ENCODE measurements at regions not wholly inside any gene's neighbourhood (a gene's known extent, or its start where the extent isn't known, plus 50 kb on each side); places are given as distances from the start of the nearest gene placed in this dataset.
A peak's percentile ranks its signal among the peaks of the same experiment; 100 is the strongest.

DNA sequence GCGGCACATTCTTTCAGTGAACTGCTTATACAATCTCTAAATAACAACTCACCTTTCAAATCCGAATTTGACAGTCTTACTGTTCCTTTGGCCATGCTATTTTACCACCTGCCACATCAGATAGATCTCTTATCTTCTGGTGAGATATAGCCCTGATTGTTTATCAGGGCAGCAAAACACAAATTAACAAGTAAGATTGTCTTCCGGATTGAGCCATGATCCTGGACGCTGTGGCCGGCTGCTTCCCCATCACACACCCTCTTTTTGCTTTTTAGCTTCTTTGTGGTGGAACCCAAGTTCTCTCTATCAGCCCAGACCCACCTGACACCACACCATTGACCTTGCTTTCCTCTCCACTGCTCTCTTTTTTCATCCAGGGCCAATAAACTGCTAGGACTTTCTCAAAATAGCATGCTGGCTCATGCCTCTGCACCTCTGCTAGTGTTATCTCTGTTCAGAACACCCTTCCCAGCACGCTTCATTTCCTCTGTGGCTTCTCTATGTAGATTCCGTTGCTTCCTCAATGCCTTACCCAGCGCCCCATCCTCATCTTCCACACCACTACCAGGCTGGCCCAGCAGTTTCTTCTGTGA is 111.8 kb upstream of the CNTNAP5 start:
- ATAC-seq = no peak

DNA sequence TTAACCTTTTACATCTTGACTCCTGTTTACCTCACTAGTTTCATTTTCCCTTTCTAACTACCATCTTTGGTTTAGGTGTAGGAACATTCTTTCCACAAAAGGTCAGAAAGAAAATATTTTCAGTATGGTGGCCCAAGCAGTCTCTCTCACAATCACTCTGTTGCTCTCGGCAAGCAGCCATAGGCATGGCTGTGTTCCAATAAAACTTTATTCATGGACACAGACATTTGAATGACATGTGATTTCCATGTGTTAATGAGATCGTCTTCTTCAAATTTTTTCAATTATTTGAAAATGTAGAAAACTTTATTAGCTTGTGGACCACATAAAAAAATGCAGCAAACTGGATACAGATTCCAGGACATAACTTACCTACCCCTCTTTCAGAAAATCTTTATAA is 109.7 kb upstream of the CNTNAP5 start:
- Histone ChIP-seq H3K27me3 (no peaks in the 10 kb centered on the region), H3K36me3 (no peaks in the 10 kb centered on the region), H3K4me3 (no peak overlapping the region), H3K4me1 (no peaks in the 10 kb centered on the region), H3K9me3 (no peaks in the 10 kb centered on the region), H3K27ac (no peak overlapping the region)
- no peak for TF ChIP-seq POLR2A (IDR thresholded peaks at IDR 0.05)
- TF ChIP-seq, protein P1, sequence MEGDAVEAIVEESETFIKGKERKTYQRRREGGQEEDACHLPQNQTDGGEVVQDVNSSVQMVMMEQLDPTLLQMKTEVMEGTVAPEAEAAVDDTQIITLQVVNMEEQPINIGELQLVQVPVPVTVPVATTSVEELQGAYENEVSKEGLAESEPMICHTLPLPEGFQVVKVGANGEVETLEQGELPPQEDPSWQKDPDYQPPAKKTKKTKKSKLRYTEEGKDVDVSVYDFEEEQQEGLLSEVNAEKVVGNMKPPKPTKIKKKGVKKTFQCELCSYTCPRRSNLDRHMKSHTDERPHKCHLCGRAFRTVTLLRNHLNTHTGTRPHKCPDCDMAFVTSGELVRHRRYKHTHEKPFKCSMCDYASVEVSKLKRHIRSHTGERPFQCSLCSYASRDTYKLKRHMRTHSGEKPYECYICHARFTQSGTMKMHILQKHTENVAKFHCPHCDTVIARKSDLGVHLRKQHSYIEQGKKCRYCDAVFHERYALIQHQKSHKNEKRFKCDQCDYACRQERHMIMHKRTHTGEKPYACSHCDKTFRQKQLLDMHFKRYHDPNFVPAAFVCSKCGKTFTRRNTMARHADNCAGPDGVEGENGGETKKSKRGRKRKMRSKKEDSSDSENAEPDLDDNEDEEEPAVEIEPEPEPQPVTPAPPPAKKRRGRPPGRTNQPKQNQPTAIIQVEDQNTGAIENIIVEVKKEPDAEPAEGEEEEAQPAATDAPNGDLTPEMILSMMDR (IDR thresholded peaks at IDR 0.05) = no peak
- intact Hi-C loops (cut with DNase I) = no loop called here
- 52% methylated on average over 2 of the region's 2 CpGs for WGBS (ENCODE audit: insufficient coverage, low coverage, low lambda C conversion rate, missing lambda C conversion rate)
- ATAC-seq (no peak), DNase-seq (no peak)

More for the DNA sequence above, 111.8 kb upstream of the CNTNAP5 start:
- 28% methylated on average over 8 of the region's 8 CpGs for WGBS (ENCODE audit: insufficient coverage, low coverage, low lambda C conversion rate, missing lambda C conversion rate)
- H3K36me3 ChIP-seq = no peaks in the 10 kb centered on the region
- no peak overlapping the region for H3K27ac ChIP-seq
- no peaks in the 10 kb centered on the region for H3K9me3 ChIP-seq
- H3K27me3 ChIP-seq = no peaks in the 10 kb centered on the region
- intact Hi-C loops (cut with DNase I) = no loop called here
- H3K4me1 ChIP-seq = no peaks in the 10 kb centered on the region
- no peak overlapping the region for H3K4me3 ChIP-seq
- no peak for TF ChIP-seq POLR2A (IDR thresholded peaks at IDR 0.05)
- TF ChIP-seq, protein P1 (IDR thresholded peaks at IDR 0.05) = no peak
- no peak for DNase-seq

- Histone ChIP-seq H3K4me1 (no peaks in the 10 kb centered on the region), H3K9me3 (no peaks in the 10 kb centered on the region), H3K36me3 (no peaks in the 10 kb centered on the region), H3K4me3 (no peak overlapping the region), H3K27ac (no peak overlapping the region), H3K27me3 (no peaks in the 10 kb centered on the region)
- TF ChIP-seq, protein P1 (IDR thresholded peaks at IDR 0.05) = no peak
- no peak for TF ChIP-seq POLR2A (IDR thresholded peaks at IDR 0.05)
- ATAC-seq (peak in 1 of 4 donors; percentile 10), DNase-seq (no peak)
- WGBS (ENCODE audit: insufficient coverage, low coverage, low lambda C conversion rate, missing lambda C conversion rate) = 34% methylated on average over 5 of the region's 5 CpGs
- intact Hi-C loops (cut with DNase I) = no loop called here
Observed at GRCh38 chr2:123916051-123916450, 109.0 kb upstream of the CNTNAP5 start.

GRCh38 chr2:123916531-123916930 is 108.6 kb upstream of the CNTNAP5 start:
- H3K36me3 ChIP-seq = no peaks in the 10 kb centered on the region
- no peak overlapping the region for H3K27ac ChIP-seq
- TF ChIP-seq POLR2A (IDR thresholded peaks at IDR 0.05) = no peak
- TF ChIP-seq, protein P1 (IDR thresholded peaks at IDR 0.05) = no peak
- H3K4me1 ChIP-seq = no peaks in the 10 kb centered on the region
- H3K9me3 ChIP-seq = no peaks in the 10 kb centered on the region
- DNase-seq (no peak), ATAC-seq (peak in 2 of 4 donors; percentile 19 to 22)
- 25% methylated on average over 1 of the region's 1 CpG for WGBS (ENCODE audit: insufficient coverage, low coverage, low lambda C conversion rate, missing lambda C conversion rate)
- intact Hi-C loops (cut with DNase I) = no loop called here
- no peak overlapping the region for H3K4me3 ChIP-seq
- no peaks in the 10 kb centered on the region for H3K27me3 ChIP-seq

DNA sequence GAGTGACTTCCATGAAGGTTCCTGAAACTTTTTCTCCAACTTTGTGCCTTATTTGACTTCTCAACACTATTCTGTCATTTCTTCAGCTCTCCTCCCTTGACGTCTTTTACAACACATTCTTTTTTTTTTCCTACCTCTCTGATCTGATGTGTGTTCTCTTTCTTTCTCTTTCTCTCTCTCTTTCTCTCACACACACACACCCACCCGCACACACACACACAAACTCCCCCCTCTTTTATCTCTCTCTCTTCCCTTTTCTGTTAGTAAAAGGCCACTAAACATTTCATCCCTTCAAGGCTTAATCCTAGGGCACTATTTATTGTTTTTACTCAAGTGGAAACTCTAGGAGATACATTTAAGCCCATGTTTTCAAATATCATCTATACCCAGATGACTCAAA is 107.8 kb upstream of the CNTNAP5 start:
- intact Hi-C loops (cut with DNase I) = no loop called here
- H3K27ac ChIP-seq = no peak overlapping the region
- no peaks in the 10 kb centered on the region for H3K27me3 ChIP-seq
- no peak overlapping the region for H3K4me3 ChIP-seq
- WGBS (ENCODE audit: insufficient coverage, low coverage, low lambda C conversion rate, missing lambda C conversion rate) = 32% methylated on average over 2 of the region's 2 CpGs
- ATAC-seq (no peak), DNase-seq (no peak)
- no peaks in the 10 kb centered on the region for H3K4me1 ChIP-seq
- H3K9me3 ChIP-seq = no peaks in the 10 kb centered on the region
- TF ChIP-seq, protein P1 (IDR thresholded peaks at IDR 0.05) = no peak
- no peak for TF ChIP-seq POLR2A (IDR thresholded peaks at IDR 0.05)
- no peaks in the 10 kb centered on the region for H3K36me3 ChIP-seq

All from right lobe of liver (tissue), 6 donors.